22Rv1 (cell line): ENCODE measurements at regions not wholly inside any gene's neighbourhood (a gene's known extent, or its start where the extent isn't known, plus 50 kb on each side); places are given as distances from the start of the nearest gene placed in this dataset.

Experiments
- CTCF ChIP-seq: fragments of 450-650 bp; IDR thresholded peaks from 2 replicates; pipeline ENCODE4 v1.5.1; 2017; ENCODE audit warnings: mild to moderate bottlenecking
- ZFX ChIP-seq: fragments of 450-650 bp; IDR thresholded peaks from 2 replicates; pipeline ENCODE4 v1.6.1; 2017; ENCODE audit warnings: antibody characterized with exemption, borderline replicate concordance

GRCh38 chr13:76703216-76703615 lies 183.0 kb downstream of the KCTD12 start:
- TF ChIP-seq CTCF: no peak
- no peak for TF ChIP-seq ZFX
